Suprapubic skin (tissue), 4 donors: ENCODE measurements at regions not wholly inside any gene's neighbourhood (a gene's known extent, or its start where the extent isn't known, plus 50 kb on each side); places are given as distances from the start of the nearest gene placed in this dataset.
"Not testable (repeated sequence)": the region's sequence is repeated elsewhere in the genome, so short reads cannot be mapped to it uniquely, and the experiment has no call there.

Experiments used
- POLR2A ChIP-seq, 2 donors: fragments of 450-650 bp; IDR thresholded peaks; one replicate each; pipeline ENCODE4 v1.6.1; 2017; ENCODE audit warnings: antibody characterized with exemption in 2 of 2, mild to moderate bottlenecking in 2 of 2, moderate library complexity in 2 of 2
- POLR2AphosphoS5 ChIP-seq, 3 donors: sonication (generic); formaldehyde crosslinking; IDR thresholded peaks; one replicate each; pipeline ENCODE4 v1.6.1; 2017; ENCODE audit warnings: antibody characterized with exemption in 3 of 3
- TF ChIP-seq, protein P1 (sequence below), 2 donors: fragments of 200-600 bp in 1 of 2; fragments of 450-650 bp in 1 of 2; sonication (generic) in 1 of 2; IDR thresholded peaks; one replicate each; pipeline ENCODE4 v1.5.1; 2016 to 2019; ENCODE audit warnings: antibody characterized with exemption in 2 of 2, mild to moderate bottlenecking in 1 of 2, moderate library complexity in 1 of 2

DNA sequence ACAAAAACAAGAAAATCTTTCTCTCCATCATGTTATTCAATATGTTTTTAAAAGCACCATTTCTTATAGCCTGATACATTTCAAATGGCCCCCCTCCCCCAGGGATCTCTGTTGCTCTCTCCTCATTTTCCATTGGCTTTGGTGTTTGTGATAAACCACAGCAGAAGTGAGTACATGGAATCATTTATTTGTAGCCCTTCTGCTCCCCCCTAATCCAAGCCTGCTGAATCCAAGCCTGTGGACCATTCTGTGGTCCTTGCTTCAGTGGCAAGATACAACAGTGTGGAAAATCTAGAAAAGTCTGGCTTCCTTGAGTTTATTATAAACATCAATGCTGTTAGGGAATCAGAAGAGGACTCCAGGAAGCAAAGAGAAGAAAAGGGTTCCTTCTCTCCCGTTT is 737.2 kb upstream of the TPTE start:
- TF ChIP-seq POLR2A, POLR2AphosphoS5 (IDR thresholded peaks at IDR 0.05): not testable (repeated sequence)
- TF ChIP-seq, protein P1, sequence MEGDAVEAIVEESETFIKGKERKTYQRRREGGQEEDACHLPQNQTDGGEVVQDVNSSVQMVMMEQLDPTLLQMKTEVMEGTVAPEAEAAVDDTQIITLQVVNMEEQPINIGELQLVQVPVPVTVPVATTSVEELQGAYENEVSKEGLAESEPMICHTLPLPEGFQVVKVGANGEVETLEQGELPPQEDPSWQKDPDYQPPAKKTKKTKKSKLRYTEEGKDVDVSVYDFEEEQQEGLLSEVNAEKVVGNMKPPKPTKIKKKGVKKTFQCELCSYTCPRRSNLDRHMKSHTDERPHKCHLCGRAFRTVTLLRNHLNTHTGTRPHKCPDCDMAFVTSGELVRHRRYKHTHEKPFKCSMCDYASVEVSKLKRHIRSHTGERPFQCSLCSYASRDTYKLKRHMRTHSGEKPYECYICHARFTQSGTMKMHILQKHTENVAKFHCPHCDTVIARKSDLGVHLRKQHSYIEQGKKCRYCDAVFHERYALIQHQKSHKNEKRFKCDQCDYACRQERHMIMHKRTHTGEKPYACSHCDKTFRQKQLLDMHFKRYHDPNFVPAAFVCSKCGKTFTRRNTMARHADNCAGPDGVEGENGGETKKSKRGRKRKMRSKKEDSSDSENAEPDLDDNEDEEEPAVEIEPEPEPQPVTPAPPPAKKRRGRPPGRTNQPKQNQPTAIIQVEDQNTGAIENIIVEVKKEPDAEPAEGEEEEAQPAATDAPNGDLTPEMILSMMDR (IDR thresholded peaks at IDR 0.05) = not testable (repeated sequence)
